ENCODE measurements at regions not wholly inside any gene's neighbourhood (a gene's known extent, or its start where the extent isn't known, plus 50 kb on each side); places are given as distances from the start of the nearest gene placed in this dataset.
"Not testable (repeated sequence)": the region's sequence is repeated elsewhere in the genome, so short reads cannot be mapped to it uniquely, and the experiment has no call there.

DNA sequence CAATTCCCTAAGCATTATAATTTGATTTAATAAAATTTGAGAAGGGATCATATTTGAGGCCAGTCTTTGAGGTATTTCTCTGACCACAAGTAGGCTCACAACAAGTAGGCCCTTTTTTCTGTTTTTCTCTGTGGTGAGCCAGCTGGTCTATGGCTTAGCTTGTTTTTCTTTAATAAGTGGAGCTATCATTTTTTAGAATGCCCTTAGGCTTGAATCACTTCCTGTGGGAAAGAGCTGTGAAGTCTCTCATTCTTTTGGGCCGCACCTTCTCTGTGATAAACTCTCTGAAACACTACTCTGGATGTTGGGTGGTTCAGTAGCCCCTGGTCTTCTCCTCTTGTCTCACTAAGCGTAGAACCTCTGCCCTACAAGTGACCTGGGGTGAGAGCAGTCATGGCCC, 235.9 kb downstream of the SUCLG1 start:
- Histone ChIP-seq H3K79me2 (ENCODE audit: low read length) (no peaks in the 10 kb centered on the region), H3K9me3 (ENCODE audit: low read length) (no peaks in the 10 kb centered on the region), H3K9ac (ENCODE audit: low read length) (no peak overlapping the region), H3F3A (ENCODE audit: low read length, unreplicated experiment) (no peaks in the 10 kb centered on the region), H3K4me3 (ENCODE audit: low read length) (no peak overlapping the region), H3K4me1 (ENCODE audit: insufficient read depth, low read length) (no peaks in the 10 kb centered on the region), H3K27me3 (ENCODE audit: low read length) (no peaks in the 10 kb centered on the region), H2AFZ (ENCODE audit: low read length) (no peak overlapping the region), H3K27ac (ENCODE audit: low read length) (no peak overlapping the region), H3K4me2 (ENCODE audit: low read length) (no peak overlapping the region), H3K9me2 (replicated peaks; ENCODE audit: low read length) (no peaks in the 10 kb centered on the region), H4K20me1 (ENCODE audit: low read length) (no peaks in the 10 kb centered on the region), H3K36me3 (ENCODE audit: low read depth, low read length) (no peaks in the 10 kb centered on the region)
- ATAC-seq (no peak), DNase-seq (peak; percentile 18)
- no TSS peak for BruUV-seq (replicated peaks)
- intact Hi-C loops (cut with micrococcal nuclease) = no loop called here
- ChIA-PET POLR2A (ENCODE audit: unreplicated experiment) (no interaction called here), CTCF (no interaction called here)
- no peak for TF ChIP-seq EZH2phosphoT487 (IDR thresholded peaks at IDR 0.05; ENCODE audit: borderline replicate concordance, low read length)
- TF ChIP-seq, protein P1, sequence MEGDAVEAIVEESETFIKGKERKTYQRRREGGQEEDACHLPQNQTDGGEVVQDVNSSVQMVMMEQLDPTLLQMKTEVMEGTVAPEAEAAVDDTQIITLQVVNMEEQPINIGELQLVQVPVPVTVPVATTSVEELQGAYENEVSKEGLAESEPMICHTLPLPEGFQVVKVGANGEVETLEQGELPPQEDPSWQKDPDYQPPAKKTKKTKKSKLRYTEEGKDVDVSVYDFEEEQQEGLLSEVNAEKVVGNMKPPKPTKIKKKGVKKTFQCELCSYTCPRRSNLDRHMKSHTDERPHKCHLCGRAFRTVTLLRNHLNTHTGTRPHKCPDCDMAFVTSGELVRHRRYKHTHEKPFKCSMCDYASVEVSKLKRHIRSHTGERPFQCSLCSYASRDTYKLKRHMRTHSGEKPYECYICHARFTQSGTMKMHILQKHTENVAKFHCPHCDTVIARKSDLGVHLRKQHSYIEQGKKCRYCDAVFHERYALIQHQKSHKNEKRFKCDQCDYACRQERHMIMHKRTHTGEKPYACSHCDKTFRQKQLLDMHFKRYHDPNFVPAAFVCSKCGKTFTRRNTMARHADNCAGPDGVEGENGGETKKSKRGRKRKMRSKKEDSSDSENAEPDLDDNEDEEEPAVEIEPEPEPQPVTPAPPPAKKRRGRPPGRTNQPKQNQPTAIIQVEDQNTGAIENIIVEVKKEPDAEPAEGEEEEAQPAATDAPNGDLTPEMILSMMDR (conservative IDR thresholded peaks at IDR 0.05; ENCODE audit: low read depth, low read length) = no peak
- TF ChIP-seq EZH2 (IDR thresholded peaks at IDR 0.05; ENCODE audit: low read length, unreplicated experiment) = no peak

DNA sequence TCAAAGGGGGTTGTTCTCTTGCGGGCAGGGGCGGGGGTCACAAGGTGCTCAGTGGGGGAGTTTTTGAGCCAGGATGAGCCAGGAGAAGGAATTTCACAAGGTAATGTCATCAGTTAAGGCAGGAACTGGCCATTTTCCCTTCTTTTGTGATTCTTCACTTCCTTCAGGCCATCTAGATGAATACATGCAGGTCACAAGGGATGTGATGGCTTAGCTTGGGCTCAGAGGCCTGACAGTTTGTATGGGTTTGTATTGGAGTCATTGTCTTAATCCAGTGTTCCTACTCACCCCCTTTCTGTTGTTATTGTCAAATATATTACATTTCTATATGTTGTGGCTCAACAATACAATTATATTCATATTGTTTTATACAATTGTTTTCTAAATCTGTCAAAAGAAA, 238.0 kb downstream of the SUCLG1 start:
- H3K9me2 ChIP-seq (replicated peaks; ENCODE audit: low read length); H3K9me3 ChIP-seq (ENCODE audit: low read length); H4K20me1 ChIP-seq (ENCODE audit: low read length); BruUV-seq (replicated peaks); H3K27ac ChIP-seq (ENCODE audit: low read length); H3K4me1 ChIP-seq (ENCODE audit: insufficient read depth, low read length); POLR2A ChIA-PET (ENCODE audit: unreplicated experiment); H3K9ac ChIP-seq (ENCODE audit: low read length); H3F3A ChIP-seq (ENCODE audit: low read length, unreplicated experiment); H2AFZ ChIP-seq (ENCODE audit: low read length); H3K36me3 ChIP-seq (ENCODE audit: low read depth, low read length); H3K4me3 ChIP-seq (ENCODE audit: low read length); H3K79me2 ChIP-seq (ENCODE audit: low read length); H3K4me2 ChIP-seq (ENCODE audit: low read length); intact Hi-C loops (cut with micrococcal nuclease); ATAC-seq; DNase-seq; CTCF ChIA-PET: not testable (repeated sequence)
- H3K27me3 ChIP-seq (ENCODE audit: low read length) = peaks cover 11% of the 10 kb centered on the region; the same call in 1 of the 2 replicates

DNA sequence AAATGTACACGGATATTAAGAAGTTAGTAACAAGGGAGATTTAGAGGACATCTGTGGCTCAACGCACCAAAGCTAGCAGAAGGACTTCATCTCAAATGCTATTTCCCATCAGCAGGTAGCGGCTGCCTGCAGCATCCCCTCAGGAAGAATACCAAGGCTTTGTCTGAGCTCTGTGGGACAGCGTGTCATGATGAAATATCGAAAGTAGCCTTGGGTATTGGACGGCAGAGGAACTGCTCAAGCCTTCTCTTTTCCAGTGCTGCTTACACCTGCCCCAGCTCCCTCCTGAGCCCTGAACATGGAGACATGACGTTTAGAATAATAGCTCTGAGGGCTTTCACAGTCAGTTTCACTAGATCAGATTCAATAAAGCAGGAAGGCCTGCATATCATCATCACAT, 241.6 kb downstream of the SUCLG1 start:
- Histone ChIP-seq H3K4me2 (ENCODE audit: low read length) (0 out of 2 replicates have a peak overlapping the region, but pooled peaks have one; percentile 20), H4K20me1 (ENCODE audit: low read length) (no peaks in the 10 kb centered on the region), H3K79me2 (ENCODE audit: low read length) (no peaks in the 10 kb centered on the region), H2AFZ (ENCODE audit: low read length) (no peak overlapping the region), H3F3A (ENCODE audit: low read length, unreplicated experiment) (no peaks in the 10 kb centered on the region), H3K9ac (ENCODE audit: low read length) (no peak overlapping the region), H3K4me1 (ENCODE audit: insufficient read depth, low read length) (no peaks in the 10 kb centered on the region), H3K9me2 (replicated peaks; ENCODE audit: low read length) (no peaks in the 10 kb centered on the region), H3K27me3 (ENCODE audit: low read length) (peaks cover 20% of the 10 kb centered on the region; the same call in 1 of the 2 replicates), H3K36me3 (ENCODE audit: low read depth, low read length) (no peaks in the 10 kb centered on the region), H3K4me3 (ENCODE audit: low read length) (peak overlapping the region; percentile 29; the same call in 1 of the 2 replicates), H3K9me3 (ENCODE audit: low read length) (no peaks in the 10 kb centered on the region), H3K27ac (ENCODE audit: low read length) (no peak overlapping the region)
- CTCF ChIA-PET = no interaction called here
- BruUV-seq (replicated peaks) = no TSS peak
- no peak for DNase-seq
- TF ChIP-seq EZH2 (IDR thresholded peaks at IDR 0.05; ENCODE audit: low read length, unreplicated experiment) (no peak), EZH2phosphoT487 (IDR thresholded peaks at IDR 0.05; ENCODE audit: borderline replicate concordance, low read length) (no peak)
- TF ChIP-seq, protein P1 (conservative IDR thresholded peaks at IDR 0.05; ENCODE audit: low read depth, low read length) = no peak
- intact Hi-C loops (cut with micrococcal nuclease) = no loop called here
- no peak for ATAC-seq
- POLR2A ChIA-PET (ENCODE audit: unreplicated experiment) = no interaction called here
